ENCODE measurements at regions not wholly inside any gene's neighbourhood (a gene's known extent, or its start where the extent isn't known, plus 50 kb on each side); places are given as distances from the start of the nearest gene placed in this dataset.
A peak's percentile ranks its signal among the peaks of the same experiment; 100 is the strongest.

GRCh38 chr1:30612536-30613065, 110.8 kb downstream of the MATN1 start:
- peaks cover 0 to 3% (median 0%) of the 10 kb centered on the region in 4 donors for H3K9me3 ChIP-seq (ENCODE audit: control insufficient read depth in 4 of 4, insufficient read depth in 3 of 4, low read length in 3 of 4)
- WGBS, 2 donors = 62 to 67% methylated on average over 1 of the region's 1 CpG
- TF ChIP-seq, protein P1, sequence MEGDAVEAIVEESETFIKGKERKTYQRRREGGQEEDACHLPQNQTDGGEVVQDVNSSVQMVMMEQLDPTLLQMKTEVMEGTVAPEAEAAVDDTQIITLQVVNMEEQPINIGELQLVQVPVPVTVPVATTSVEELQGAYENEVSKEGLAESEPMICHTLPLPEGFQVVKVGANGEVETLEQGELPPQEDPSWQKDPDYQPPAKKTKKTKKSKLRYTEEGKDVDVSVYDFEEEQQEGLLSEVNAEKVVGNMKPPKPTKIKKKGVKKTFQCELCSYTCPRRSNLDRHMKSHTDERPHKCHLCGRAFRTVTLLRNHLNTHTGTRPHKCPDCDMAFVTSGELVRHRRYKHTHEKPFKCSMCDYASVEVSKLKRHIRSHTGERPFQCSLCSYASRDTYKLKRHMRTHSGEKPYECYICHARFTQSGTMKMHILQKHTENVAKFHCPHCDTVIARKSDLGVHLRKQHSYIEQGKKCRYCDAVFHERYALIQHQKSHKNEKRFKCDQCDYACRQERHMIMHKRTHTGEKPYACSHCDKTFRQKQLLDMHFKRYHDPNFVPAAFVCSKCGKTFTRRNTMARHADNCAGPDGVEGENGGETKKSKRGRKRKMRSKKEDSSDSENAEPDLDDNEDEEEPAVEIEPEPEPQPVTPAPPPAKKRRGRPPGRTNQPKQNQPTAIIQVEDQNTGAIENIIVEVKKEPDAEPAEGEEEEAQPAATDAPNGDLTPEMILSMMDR (IDR thresholded peaks at IDR 0.05; ENCODE audit: control extremely low read depth, extremely low read depth) = no peak
- no peak overlapping the region for H3K4me3 ChIP-seq
- no peak overlapping the region for H3K27ac ChIP-seq (ENCODE audit: low read depth in 1 of 2, low read length in 1 of 2)
- ATAC-seq (ENCODE audit: insufficient read depth, low FRiP score) (no peak), DNase-seq (peak in 1 of 3 donors; percentile 8)
- H3K9ac ChIP-seq (ENCODE audit: insufficient read depth in 1 of 2, low read length in 2 of 2) = no peak overlapping the region
- H3K4me1 ChIP-seq (ENCODE audit: control insufficient read depth in 5 of 5, insufficient read depth in 5 of 5, low read length in 5 of 5) = peaks cover 0 to 4% (median 0%) of the 10 kb centered on the region in 5 donors
- no peaks in the 10 kb centered on the region for H3K27me3 ChIP-seq (ENCODE audit: control insufficient read depth in 3 of 3, insufficient read depth in 3 of 3, low read length in 2 of 3)
- no peaks in the 10 kb centered on the region for H3K36me3 ChIP-seq (ENCODE audit: control insufficient read depth in 4 of 4, insufficient read depth in 4 of 4, low read length in 4 of 4)

DNA sequence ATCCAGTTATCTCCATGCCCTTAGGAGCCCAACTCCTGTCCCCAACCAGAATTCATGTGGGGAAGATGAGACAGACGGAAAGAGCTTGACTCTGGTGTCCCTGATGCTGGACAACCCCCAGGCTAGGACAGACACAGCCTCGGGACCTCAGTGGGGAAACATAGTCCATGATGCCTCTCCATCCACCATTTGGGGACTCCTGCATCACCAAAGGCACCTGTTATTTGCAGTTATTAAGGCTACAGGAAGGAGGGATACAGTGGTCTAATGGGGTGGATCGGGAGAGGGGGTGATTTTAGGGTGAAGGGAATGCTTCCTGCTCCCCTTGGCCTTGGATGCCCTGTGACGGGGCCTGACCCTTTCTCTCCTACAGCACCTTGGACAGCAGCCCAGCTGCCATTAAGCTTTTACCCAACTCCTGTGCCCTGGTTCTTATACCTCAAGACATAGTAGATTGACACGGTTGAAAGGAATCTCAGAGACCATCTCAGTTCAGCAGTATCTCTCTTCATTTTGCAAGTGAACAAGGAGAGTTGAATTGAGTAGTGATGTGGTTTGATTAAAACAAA, 111.6 kb downstream of the MATN1 start:
- WGBS, 2 donors = 60 to 71% methylated on average over 5 of the region's 5 CpGs
- DNase-seq = peak in 1 of 3 donors; percentile 2
- no peaks in the 10 kb centered on the region for H3K27me3 ChIP-seq (ENCODE audit: control insufficient read depth in 3 of 3, insufficient read depth in 3 of 3, low read length in 2 of 3)

GRCh38 chr1:30610917-30611316, 112.5 kb downstream of the MATN1 start:
- Histone ChIP-seq H3K9ac (ENCODE audit: insufficient read depth in 1 of 2, low read length in 2 of 2) (no peak overlapping the region), H3K4me3 (no peak overlapping the region), H3K4me1 (ENCODE audit: control insufficient read depth in 5 of 5, insufficient read depth in 5 of 5, low read length in 5 of 5) (no peaks in the 10 kb centered on the region), H3K36me3 (ENCODE audit: control insufficient read depth in 4 of 4, insufficient read depth in 4 of 4, low read length in 4 of 4) (no peaks in the 10 kb centered on the region), H3K27ac (ENCODE audit: low read depth in 1 of 2, low read length in 1 of 2) (no peak overlapping the region), H3K27me3 (ENCODE audit: control insufficient read depth in 3 of 3, insufficient read depth in 3 of 3, low read length in 2 of 3) (no peaks in the 10 kb centered on the region), H3K9me3 (ENCODE audit: control insufficient read depth in 4 of 4, insufficient read depth in 3 of 4, low read length in 3 of 4) (peaks cover 0 to 3% (median 0%) of the 10 kb centered on the region in 4 donors)
- TF ChIP-seq, protein P1 (IDR thresholded peaks at IDR 0.05; ENCODE audit: control extremely low read depth, extremely low read depth) = no peak
- no peak for DNase-seq
- ATAC-seq (ENCODE audit: insufficient read depth, low FRiP score) = no peak

More for the DNA sequence above, 111.6 kb downstream of the MATN1 start:
- H3K9me3 ChIP-seq (ENCODE audit: control insufficient read depth in 4 of 4, insufficient read depth in 3 of 4, low read length in 3 of 4) = peaks cover 0 to 3% (median 0%) of the 10 kb centered on the region in 4 donors
- no peak overlapping the region for H3K9ac ChIP-seq (ENCODE audit: insufficient read depth in 1 of 2, low read length in 2 of 2)
- ATAC-seq (ENCODE audit: insufficient read depth, low FRiP score) = no peak
- H3K4me1 ChIP-seq (ENCODE audit: control insufficient read depth in 5 of 5, insufficient read depth in 5 of 5, low read length in 5 of 5) = no peaks in the 10 kb centered on the region
- TF ChIP-seq, protein P1 (IDR thresholded peaks at IDR 0.05; ENCODE audit: control extremely low read depth, extremely low read depth) = no peak
- no peaks in the 10 kb centered on the region for H3K36me3 ChIP-seq (ENCODE audit: control insufficient read depth in 4 of 4, insufficient read depth in 4 of 4, low read length in 4 of 4)
- H3K27ac ChIP-seq (ENCODE audit: low read depth in 1 of 2, low read length in 1 of 2) = no peak overlapping the region
- H3K4me3 ChIP-seq = no peak overlapping the region

DNA sequence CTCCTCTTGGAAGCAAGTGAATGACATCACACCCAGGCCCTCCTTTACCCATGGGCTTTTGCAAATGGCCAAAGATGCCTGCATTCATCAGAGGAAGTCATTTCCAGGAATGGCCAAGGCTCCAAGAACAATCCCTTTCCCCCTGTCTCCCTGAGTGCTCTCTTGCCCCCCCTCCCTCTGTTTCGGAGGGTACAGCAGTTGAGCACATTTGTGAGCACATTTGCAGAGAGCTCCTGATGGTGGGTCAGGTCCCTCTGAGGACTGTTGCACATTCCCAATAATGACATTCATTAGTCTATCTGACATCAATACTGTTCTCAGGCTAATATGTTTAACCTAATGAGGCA, 113.4 kb downstream of the MATN1 start:
- Histone ChIP-seq H3K36me3 (ENCODE audit: control insufficient read depth in 4 of 4, insufficient read depth in 4 of 4, low read length in 4 of 4) (no peaks in the 10 kb centered on the region), H3K4me3 (no peak overlapping the region), H3K27me3 (ENCODE audit: control insufficient read depth in 3 of 3, insufficient read depth in 3 of 3, low read length in 2 of 3) (no peaks in the 10 kb centered on the region), H3K9ac (ENCODE audit: insufficient read depth in 1 of 2, low read length in 2 of 2) (no peak overlapping the region), H3K4me1 (ENCODE audit: control insufficient read depth in 5 of 5, insufficient read depth in 5 of 5, low read length in 5 of 5) (no peaks in the 10 kb centered on the region), H3K9me3 (ENCODE audit: control insufficient read depth in 4 of 4, insufficient read depth in 3 of 4, low read length in 3 of 4) (peaks cover 0 to 3% (median 0%) of the 10 kb centered on the region in 4 donors), H3K27ac (ENCODE audit: low read depth in 1 of 2, low read length in 1 of 2) (no peak overlapping the region)
- 60 to 92% methylated on average over 1 of the region's 1 CpG for WGBS, 2 donors
- DNase-seq = no peak
- TF ChIP-seq, protein P1 (IDR thresholded peaks at IDR 0.05; ENCODE audit: control extremely low read depth, extremely low read depth) = no peak
- ATAC-seq (ENCODE audit: insufficient read depth, low FRiP score) = no peak
